K562 (cell line): ENCODE measurements at regions not wholly inside any gene's neighbourhood (a gene's known extent, or its start where the extent isn't known, plus 50 kb on each side); places are given as distances from the start of the nearest gene placed in this dataset.

Source experiments
- GABPA ChIP-seq: fragments of 200-800 bp; sonication (Bioruptor generic); conservative IDR thresholded peaks from 2 replicates; pipeline ENCODE4 v1.6.1; 2016; ENCODE audit warnings: low read depth, missing genetic modification characterization, missing compliant biosample characterization
- JUNB ChIP-seq: fragments of 450-650 bp; formaldehyde crosslinking; conservative IDR thresholded peaks from 2 replicates; pipeline ENCODE4 v1.4.0; 2020; ENCODE audit warnings: mild to moderate bottlenecking
- RAD21 ChIP-seq, 2 experiments: fragments of 250-450 bp in 1 of 2; fragments of 450-650 bp in 1 of 2; sonication (Bioruptor Pico) in 1 of 2; formaldehyde crosslinking in 1 of 2; IDR thresholded peaks in 1 of 2; conservative IDR thresholded peaks in 1 of 2; 2 replicates each; pipeline versions ENCODE4 v1.4.0 to v1.8.0; 2020 to 2022; ENCODE audit warnings: mild to moderate bottlenecking in 2 of 2, moderate library complexity in 1 of 2
- RBBP5 ChIP-seq: fragments of 200-600 bp; sonication (generic); IDR thresholded peaks from 2 replicates; pipeline ENCODE4 v1.6.1; 2012; ENCODE audit warnings: borderline replicate concordance, mild to moderate bottlenecking, low read length, control low read depth, inconsistent platforms; ENCODE audit not compliant: insufficient read depth, poor library complexity, severe bottlenecking
- SMC3 ChIP-seq: conservative IDR thresholded peaks from 2 replicates; pipeline ENCODE4 v1.6.1; 2011; ENCODE audit warnings: low read depth, low read length, improper control_type of control experiment; ENCODE audit not compliant: insufficient read depth
- SREBF2 ChIP-seq: sonication (generic); formaldehyde crosslinking; IDR thresholded peaks from 2 replicates; pipeline ENCODE4 v1.4.0; 2020; ENCODE audit warnings: mild to moderate bottlenecking, missing genetic modification reagents
- ZNF263 ChIP-seq: sonication (generic); formaldehyde crosslinking; IDR thresholded peaks from 2 replicates; pipeline ENCODE4 v1.8.0; 2022; ENCODE audit warnings: mild to moderate bottlenecking, missing genetic modification reagents, borderline replicate concordance
- ZNF431 ChIP-seq: sonication (generic); formaldehyde crosslinking; IDR thresholded peaks from 2 replicates; pipeline ENCODE4 v1.8.0; 2022; ENCODE audit warnings: mild to moderate bottlenecking, missing genetic modification reagents
- TF ChIP-seq, protein P1 (sequence below): fragments of 450-650 bp; IDR thresholded peaks from 2 replicates; pipeline ENCODE4 v1.6.1; 2016; ENCODE audit warnings: borderline replicate concordance
- TF ChIP-seq, protein P2 (sequence below): fragments of 250-450 bp; sonication (Bioruptor Pico); IDR thresholded peaks from 2 replicates; pipeline ENCODE4 v1.5.1; 2021; ENCODE audit warnings: mild to moderate bottlenecking
- TF ChIP-seq, protein P3 (sequence below), 2 experiments: fragments of 450-650 bp; formaldehyde crosslinking in 1 of 2; IDR thresholded peaks; 2 replicates each; pipeline versions ENCODE4 v1.4.0 to v1.6.1; 2014 to 2020; ENCODE audit warnings: mild to moderate bottlenecking in 2 of 2, borderline replicate concordance in 1 of 2, low read depth in 1 of 2
- TF ChIP-seq, protein P4 (sequence below), 2 experiments: fragments of 250-450 bp in 1 of 2; fragments of 450-650 bp in 1 of 2; sonication (Bioruptor Pico) in 1 of 2; IDR thresholded peaks; 2 replicates each; pipeline versions ENCODE4 v1.6.1 to v1.8.0; 2016 to 2021; ENCODE audit warnings: mild to moderate bottlenecking in 2 of 2, moderate library complexity in 2 of 2, missing compliant biosample characterization in 1 of 2, missing genetic modification characterization in 1 of 2

DNA sequence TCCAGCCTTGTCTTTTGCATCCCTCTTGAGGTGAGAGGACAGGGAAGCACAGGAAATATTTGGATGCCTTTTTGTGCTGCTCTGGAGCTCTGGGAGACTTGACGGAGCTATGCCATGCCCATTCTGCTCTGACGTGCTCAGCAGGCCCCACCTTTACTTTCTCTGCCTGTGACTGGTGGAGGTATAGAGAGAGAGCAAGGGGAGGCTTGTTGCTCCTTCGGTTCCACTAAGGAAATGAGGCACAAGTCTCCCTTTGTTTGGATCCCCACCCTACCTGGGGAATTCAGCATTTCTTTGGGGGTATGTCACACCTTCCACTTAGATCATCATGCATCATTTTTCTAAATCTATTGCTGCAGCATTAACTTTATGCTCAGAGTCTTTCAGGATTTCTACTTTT, 121.8 kb upstream of the CNTLN start:
- TF ChIP-seq, protein P1, sequence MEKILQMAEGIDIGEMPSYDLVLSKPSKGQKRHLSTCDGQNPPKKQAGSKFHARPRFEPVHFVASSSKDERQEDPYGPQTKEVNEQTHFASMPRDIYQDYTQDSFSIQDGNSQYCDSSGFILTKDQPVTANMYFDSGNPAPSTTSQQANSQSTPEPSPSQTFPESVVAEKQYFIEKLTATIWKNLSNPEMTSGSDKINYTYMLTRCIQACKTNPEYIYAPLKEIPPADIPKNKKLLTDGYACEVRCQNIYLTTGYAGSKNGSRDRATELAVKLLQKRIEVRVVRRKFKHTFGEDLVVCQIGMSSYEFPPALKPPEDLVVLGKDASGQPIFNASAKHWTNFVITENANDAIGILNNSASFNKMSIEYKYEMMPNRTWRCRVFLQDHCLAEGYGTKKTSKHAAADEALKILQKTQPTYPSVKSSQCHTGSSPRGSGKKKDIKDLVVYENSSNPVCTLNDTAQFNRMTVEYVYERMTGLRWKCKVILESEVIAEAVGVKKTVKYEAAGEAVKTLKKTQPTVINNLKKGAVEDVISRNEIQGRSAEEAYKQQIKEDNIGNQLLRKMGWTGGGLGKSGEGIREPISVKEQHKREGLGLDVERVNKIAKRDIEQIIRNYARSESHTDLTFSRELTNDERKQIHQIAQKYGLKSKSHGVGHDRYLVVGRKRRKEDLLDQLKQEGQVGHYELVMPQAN = no peak
- TF ChIP-seq, protein P2, sequence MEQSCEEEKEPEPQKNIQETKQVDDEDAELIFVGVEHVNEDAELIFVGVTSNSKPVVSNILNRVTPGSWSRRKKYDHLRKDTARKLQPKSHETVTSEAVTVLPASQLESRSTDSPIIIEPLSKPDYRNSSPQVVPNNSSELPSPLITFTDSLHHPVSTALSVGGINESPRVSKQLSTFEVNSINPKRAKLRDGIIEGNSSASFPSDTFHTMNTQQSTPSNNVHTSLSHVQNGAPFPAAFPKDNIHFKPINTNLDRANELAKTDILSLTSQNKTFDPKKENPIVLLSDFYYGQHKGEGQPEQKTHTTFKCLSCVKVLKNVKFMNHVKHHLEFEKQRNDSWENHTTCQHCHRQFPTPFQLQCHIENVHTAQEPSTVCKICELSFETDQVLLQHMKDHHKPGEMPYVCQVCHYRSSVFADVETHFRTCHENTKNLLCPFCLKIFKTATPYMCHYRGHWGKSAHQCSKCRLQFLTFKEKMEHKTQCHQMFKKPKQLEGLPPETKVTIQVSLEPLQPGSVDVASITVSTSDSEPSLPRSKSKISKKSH (CRISPR knock-in tag) = no peak
- no peak for TF ChIP-seq GABPA (tag)
- no peak for TF ChIP-seq RAD21 (CRISPR knock-in tag; conservative IDR thresholded peaks at IDR 0.05 in 1 of 2, IDR thresholded peaks at IDR 0.05 in 1 of 2)
- TF ChIP-seq, protein P3, sequence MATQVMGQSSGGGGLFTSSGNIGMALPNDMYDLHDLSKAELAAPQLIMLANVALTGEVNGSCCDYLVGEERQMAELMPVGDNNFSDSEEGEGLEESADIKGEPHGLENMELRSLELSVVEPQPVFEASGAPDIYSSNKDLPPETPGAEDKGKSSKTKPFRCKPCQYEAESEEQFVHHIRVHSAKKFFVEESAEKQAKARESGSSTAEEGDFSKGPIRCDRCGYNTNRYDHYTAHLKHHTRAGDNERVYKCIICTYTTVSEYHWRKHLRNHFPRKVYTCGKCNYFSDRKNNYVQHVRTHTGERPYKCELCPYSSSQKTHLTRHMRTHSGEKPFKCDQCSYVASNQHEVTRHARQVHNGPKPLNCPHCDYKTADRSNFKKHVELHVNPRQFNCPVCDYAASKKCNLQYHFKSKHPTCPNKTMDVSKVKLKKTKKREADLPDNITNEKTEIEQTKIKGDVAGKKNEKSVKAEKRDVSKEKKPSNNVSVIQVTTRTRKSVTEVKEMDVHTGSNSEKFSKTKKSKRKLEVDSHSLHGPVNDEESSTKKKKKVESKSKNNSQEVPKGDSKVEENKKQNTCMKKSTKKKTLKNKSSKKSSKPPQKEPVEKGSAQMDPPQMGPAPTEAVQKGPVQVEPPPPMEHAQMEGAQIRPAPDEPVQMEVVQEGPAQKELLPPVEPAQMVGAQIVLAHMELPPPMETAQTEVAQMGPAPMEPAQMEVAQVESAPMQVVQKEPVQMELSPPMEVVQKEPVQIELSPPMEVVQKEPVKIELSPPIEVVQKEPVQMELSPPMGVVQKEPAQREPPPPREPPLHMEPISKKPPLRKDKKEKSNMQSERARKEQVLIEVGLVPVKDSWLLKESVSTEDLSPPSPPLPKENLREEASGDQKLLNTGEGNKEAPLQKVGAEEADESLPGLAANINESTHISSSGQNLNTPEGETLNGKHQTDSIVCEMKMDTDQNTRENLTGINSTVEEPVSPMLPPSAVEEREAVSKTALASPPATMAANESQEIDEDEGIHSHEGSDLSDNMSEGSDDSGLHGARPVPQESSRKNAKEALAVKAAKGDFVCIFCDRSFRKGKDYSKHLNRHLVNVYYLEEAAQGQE (IDR thresholded peaks at IDR 0.05; ENCODE audit: borderline replicate concordance) = no peak
- TF ChIP-seq, protein P3 (CRISPR knock-in tag; IDR thresholded peaks at IDR 0.05; ENCODE audit: low read depth) = no peak
- TF ChIP-seq SMC3 = no peak
- TF ChIP-seq, protein P4, sequence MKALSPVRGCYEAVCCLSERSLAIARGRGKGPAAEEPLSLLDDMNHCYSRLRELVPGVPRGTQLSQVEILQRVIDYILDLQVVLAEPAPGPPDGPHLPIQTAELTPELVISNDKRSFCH (CRISPR knock-in tag; IDR thresholded peaks at IDR 0.05) = no peak
- TF ChIP-seq, protein P4 (tag; IDR thresholded peaks at IDR 0.05) = no peak
- no peak for TF ChIP-seq ZNF263 (CRISPR knock-in tag)
- TF ChIP-seq SREBF2 (CRISPR knock-in tag) = no peak
- no peak for TF ChIP-seq RBBP5
- TF ChIP-seq ZNF431 (CRISPR knock-in tag) = no peak
- TF ChIP-seq JUNB (CRISPR knock-in tag) = no peak
